Common myeloid progenitor, CD34-positive (primary cell): ENCODE measurements at regions not wholly inside any gene's neighbourhood (a gene's known extent, or its start where the extent isn't known, plus 50 kb on each side); places are given as distances from the start of the nearest gene placed in this dataset.

Experiments used
- CTCF ChIA-PET: fragments of 350-600 bp; sonication (Branson Sonifier 250); formaldehyde crosslinking; loops from one replicate; lab custom pipeline; 2021; ENCODE audit warnings: antibody characterized with exemption; lab: Charles Lee
- POLR2A ChIA-PET: fragments of 350-600 bp; sonication (Branson Sonifier 250); formaldehyde crosslinking; loops from one replicate; lab custom pipeline; 2021; ENCODE audit warnings: antibody characterized with exemption; lab: Charles Lee
- DNase-seq, 3 donors: peaks; one replicate each; pipeline versions ENCODE4 v3.0.0 to v3.0.0-alpha.2; 2013
- H3K27ac ChIP-seq, 2 experiments: 1 replicate in 1 of 2; 2 replicates in 1 of 2; pipeline ENCODE4 v1.7.0; 2013; ENCODE audit warnings: inconsistent platforms in 2 of 2, low read length in 2 of 2, mild to moderate bottlenecking in 2 of 2, low read depth in 1 of 2, moderate library complexity in 1 of 2; ENCODE audit not compliant: severe bottlenecking in 2 of 2, insufficient read depth in 1 of 2, poor library complexity in 1 of 2
- H3K27me3 ChIP-seq, 5 experiments: replicated peaks in 2 of 5; 1 replicate in 3 of 5; 2 replicates in 2 of 5; pipeline versions ENCODE4 v1.6.1 to v1.7.0; 2013; ENCODE audit warnings: low read length in 4 of 5, mild to moderate bottlenecking in 2 of 5, moderate library complexity in 2 of 5, inconsistent platforms in 1 of 5; ENCODE audit not compliant: insufficient read depth in 5 of 5, control insufficient read depth in 4 of 5
- H3K36me3 ChIP-seq, 4 experiments: 1 replicate in 2 of 4; 2 replicates in 2 of 4; pipeline versions ENCODE4 v1.6.1 to v1.7.0; 2013; ENCODE audit warnings: low read length in 3 of 4, control low read depth in 1 of 4, mild to moderate bottlenecking in 1 of 4; ENCODE audit not compliant: control insufficient read depth in 4 of 4, insufficient read depth in 4 of 4
- H3K4me1 ChIP-seq, 4 experiments: 1 replicate in 3 of 4; 2 replicates in 1 of 4; pipeline versions ENCODE4 v1.6.1 to v1.7.1; 2013; ENCODE audit warnings: low read length in 3 of 4, mild to moderate bottlenecking in 3 of 4, control low read depth in 1 of 4, inconsistent platforms in 1 of 4, moderate library complexity in 1 of 4; ENCODE audit not compliant: control insufficient read depth in 4 of 4, insufficient read depth in 4 of 4; ENCODE audit errors: control extremely low read depth in 1 of 4
- H3K4me3 ChIP-seq, 7 experiments: 1 replicate in 4 of 7; 2 replicates in 3 of 7; pipeline versions ENCODE4 v1.5.1 to v1.7.0; 2013; ENCODE audit warnings: mild to moderate bottlenecking in 7 of 7, low read length in 6 of 7, moderate library complexity in 6 of 7, inconsistent platforms in 2 of 7, low read depth in 2 of 7, control low read depth in 1 of 7; ENCODE audit not compliant: insufficient read depth in 4 of 7, control insufficient read depth in 1 of 7; ENCODE audit errors: extremely low read depth in 1 of 7
- H3K9me3 ChIP-seq, 5 experiments: 1 replicate in 4 of 5; 2 replicates in 1 of 5; pipeline versions ENCODE4 v1.6.1 to v1.7.1; 2013; ENCODE audit warnings: low read length in 4 of 5, mild to moderate bottlenecking in 2 of 5, inconsistent platforms in 1 of 5, low read depth in 1 of 5, moderate library complexity in 1 of 5; ENCODE audit not compliant: control insufficient read depth in 4 of 5, insufficient read depth in 2 of 5; ENCODE audit errors: control extremely low read depth in 1 of 5
- WGBS: methylation state at CpG from one replicate; pipeline ENCODE4 v1.1.5; 2013; ENCODE audit not compliant: insufficient coverage; 5-methylcytosine and 5-hydroxymethylcytosine counted together

GRCh38 chr14:48900565-48900964, 685.6 kb downstream of the RPS29 start:
- no peak overlapping the region for H3K27ac ChIP-seq
- no peaks in the 10 kb centered on the region for H3K27me3 ChIP-seq
- no peak for DNase-seq
- ChIA-PET POLR2A (no interaction called here), CTCF (no interaction called here)
- H3K36me3 ChIP-seq, result no peaks in the 10 kb centered on the region
- no peaks in the 10 kb centered on the region for H3K9me3 ChIP-seq
- 100% methylated on average over 1 of the region's 3 CpGs for WGBS
- no peak overlapping the region for H3K4me3 ChIP-seq
- no peaks in the 10 kb centered on the region for H3K4me1 ChIP-seq

- no peaks in the 10 kb centered on the region for H3K4me1 ChIP-seq
- no peak overlapping the region for H3K4me3 ChIP-seq
These were observed 695.8 kb downstream of the RPS29 start for GRCh38 chr14:48890333-48890732.

GRCh38 chr14:48876806-48877340, 709.3 kb downstream of the RPS29 start:
- no peak for DNase-seq
- CTCF ChIA-PET, result no interaction called here
- 100% methylated on average over 1 of the region's 1 CpG for WGBS
- Histone ChIP-seq H3K36me3 (no peaks in the 10 kb centered on the region), H3K4me1 (no peaks in the 10 kb centered on the region), H3K9me3 (no peaks in the 10 kb centered on the region), H3K27me3 (no peaks in the 10 kb centered on the region), H3K27ac (no peak overlapping the region), H3K4me3 (no peak overlapping the region)
- POLR2A ChIA-PET, result no interaction called here

More at GRCh38 chr14:48890333-48890732, 695.8 kb downstream of the RPS29 start:
- no peaks in the 10 kb centered on the region for H3K27me3 ChIP-seq
- CTCF ChIA-PET, result no interaction called here
- H3K36me3 ChIP-seq, result no peaks in the 10 kb centered on the region
- H3K9me3 ChIP-seq, result no peaks in the 10 kb centered on the region
- no CpG with 5 or more reads among the region's 1 CpG for WGBS
- DNase-seq, result no peak
- POLR2A ChIA-PET, result no interaction called here
- no peak overlapping the region for H3K27ac ChIP-seq

- CTCF ChIA-PET, result no interaction called here
- Histone ChIP-seq H3K36me3 (no peaks in the 10 kb centered on the region), H3K4me3 (no peak overlapping the region), H3K27ac (no peak overlapping the region), H3K27me3 (no peaks in the 10 kb centered on the region), H3K4me1 (no peaks in the 10 kb centered on the region), H3K9me3 (no peaks in the 10 kb centered on the region)
- POLR2A ChIA-PET, result no interaction called here
- DNase-seq, result no peak
- no CpG with 5 or more reads among the region's 2 CpGs for WGBS
These were observed 711.5 kb downstream of the RPS29 start for GRCh38 chr14:48874711-48875110.

GRCh38 chr14:48857366-48857765, 728.8 kb downstream of the RPS29 start:
- H3K36me3 ChIP-seq, result no peaks in the 10 kb centered on the region
- POLR2A ChIA-PET, result no interaction called here

GRCh38 chr14:48853159-48853558, 733.0 kb downstream of the RPS29 start:
- no peak for DNase-seq
- H3K36me3 ChIP-seq, result no peaks in the 10 kb centered on the region
- no peaks in the 10 kb centered on the region for H3K4me1 ChIP-seq
- ChIA-PET CTCF (no interaction called here), POLR2A (no interaction called here)
- no peak overlapping the region for H3K27ac ChIP-seq
- no peaks in the 10 kb centered on the region for H3K27me3 ChIP-seq
- no peaks in the 10 kb centered on the region for H3K9me3 ChIP-seq
- WGBS, result 94% methylated on average over 3 of the region's 5 CpGs
- no peak overlapping the region for H3K4me3 ChIP-seq

More at GRCh38 chr14:48857366-48857765, 728.8 kb downstream of the RPS29 start:
- Histone ChIP-seq H3K27me3 (no peaks in the 10 kb centered on the region), H3K4me1 (no peaks in the 10 kb centered on the region), H3K27ac (no peak overlapping the region), H3K9me3 (no peaks in the 10 kb centered on the region), H3K4me3 (no peak overlapping the region)
- no peak for DNase-seq
- 75% methylated on average over 2 of the region's 2 CpGs for WGBS
- CTCF ChIA-PET, result no interaction called here

- WGBS, result no CpG with 5 or more reads among the region's 2 CpGs
- no peak overlapping the region for H3K4me3 ChIP-seq
- DNase-seq, result no peak
- no peak overlapping the region for H3K27ac ChIP-seq
- H3K4me1 ChIP-seq, result no peaks in the 10 kb centered on the region
- POLR2A ChIA-PET, result no interaction called here
- H3K9me3 ChIP-seq, result no peaks in the 10 kb centered on the region
- no peaks in the 10 kb centered on the region for H3K36me3 ChIP-seq
- H3K27me3 ChIP-seq, result no peaks in the 10 kb centered on the region
- CTCF ChIA-PET, result no interaction called here
These were observed 736.3 kb downstream of the RPS29 start for GRCh38 chr14:48849741-48850322.
